ENCODE measurements at regions not wholly inside any gene's neighbourhood (a gene's known extent, or its start where the extent isn't known, plus 50 kb on each side); places are given as distances from the start of the nearest gene placed in this dataset.

DNA sequence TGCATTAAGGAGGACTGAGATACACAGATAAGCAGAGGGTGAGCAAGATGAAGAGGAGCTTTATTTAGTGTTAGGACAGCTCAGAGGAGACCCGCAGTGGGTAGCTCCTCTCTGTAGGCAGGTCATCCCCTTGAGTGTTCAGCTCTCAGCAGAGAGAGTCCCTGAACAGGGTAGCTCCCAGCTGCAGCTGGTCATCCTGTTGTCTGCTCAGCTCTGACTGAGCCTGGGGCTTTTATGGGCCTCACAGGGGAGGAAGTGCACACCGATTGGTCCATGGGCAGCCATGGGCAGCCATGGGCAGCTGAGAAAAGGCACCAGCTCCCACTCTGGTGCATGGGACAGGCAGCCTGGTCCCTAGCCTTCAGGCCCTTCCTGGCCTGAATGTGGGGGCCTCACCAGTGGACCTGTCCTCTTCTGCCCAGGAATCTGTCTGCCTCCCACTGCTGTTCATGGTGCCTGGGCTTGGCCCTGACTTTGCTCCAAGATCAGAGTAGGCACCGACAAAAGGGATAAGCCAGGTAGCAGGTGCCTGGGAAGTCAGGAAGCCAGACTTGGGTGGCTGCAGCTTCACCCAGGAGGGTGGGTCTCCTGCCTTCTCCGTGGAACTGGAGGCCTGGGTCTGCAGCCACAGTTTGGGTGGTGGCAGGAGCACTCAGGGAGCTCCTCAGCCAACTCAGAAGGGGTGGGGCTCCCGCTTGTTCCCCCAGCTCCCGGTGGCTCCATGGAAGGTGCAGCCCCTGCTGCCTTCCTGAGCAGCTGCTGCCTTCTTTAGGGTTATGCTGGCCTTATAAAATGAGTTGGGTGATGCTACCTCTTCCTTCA, 54.7 kb downstream of the MYEOV start:
- H3K79me2 ChIP-seq (ENCODE audit: insufficient read depth, low read length): no peaks in the 10 kb centered on the region
- H3K4me1 ChIP-seq (ENCODE audit: insufficient read depth, low read length): peaks cover 27% of the 10 kb centered on the region
- H3K27ac Mint-ChIP-seq (ENCODE audit: unreplicated experiment): no peak overlapping the region
- H3K9me3 Mint-ChIP-seq (ENCODE audit: unreplicated experiment): peaks cover 2% of the 10 kb centered on the region
- no peak overlapping the region for H3K4me2 ChIP-seq (ENCODE audit: low read length)
- H3K4me3 ChIP-seq (ENCODE audit: insufficient read depth, low read depth, low read length): no peak overlapping the region
- peaks cover 5% of the 10 kb centered on the region for H3K9me3 ChIP-seq (ENCODE audit: insufficient read depth, low read depth, low read length)
- H3K27me3 Mint-ChIP-seq (ENCODE audit: low read depth, unreplicated experiment): peaks cover 9% of the 10 kb centered on the region
- H3K9ac ChIP-seq (ENCODE audit: low read length): no peak overlapping the region
- no peaks in the 10 kb centered on the region for H4K20me1 ChIP-seq (ENCODE audit: insufficient read depth, low read length)
- FAIRE-seq (no peak), DNase-seq (ENCODE audit: low read depth) (no peak)
- no peaks in the 10 kb centered on the region for H3K36me3 Mint-ChIP-seq (ENCODE audit: low read depth, unreplicated experiment)
- no peak overlapping the region for H3K4me3 Mint-ChIP-seq (ENCODE audit: unreplicated experiment)
- H2AFZ ChIP-seq (ENCODE audit: low read depth, low read length): no peak overlapping the region
- no peaks in the 10 kb centered on the region for H3K27me3 ChIP-seq (ENCODE audit: insufficient read depth, low read length)
- H3K4me1 Mint-ChIP-seq (ENCODE audit: low read depth, unreplicated experiment): peaks cover 25% of the 10 kb centered on the region
- H3K36me3 ChIP-seq (ENCODE audit: insufficient read depth, low read length): no peaks in the 10 kb centered on the region
- no peak for TF ChIP-seq EZH2 (IDR thresholded peaks at IDR 0.05; ENCODE audit: insufficient read depth, low read length)
- TF ChIP-seq, protein P1, sequence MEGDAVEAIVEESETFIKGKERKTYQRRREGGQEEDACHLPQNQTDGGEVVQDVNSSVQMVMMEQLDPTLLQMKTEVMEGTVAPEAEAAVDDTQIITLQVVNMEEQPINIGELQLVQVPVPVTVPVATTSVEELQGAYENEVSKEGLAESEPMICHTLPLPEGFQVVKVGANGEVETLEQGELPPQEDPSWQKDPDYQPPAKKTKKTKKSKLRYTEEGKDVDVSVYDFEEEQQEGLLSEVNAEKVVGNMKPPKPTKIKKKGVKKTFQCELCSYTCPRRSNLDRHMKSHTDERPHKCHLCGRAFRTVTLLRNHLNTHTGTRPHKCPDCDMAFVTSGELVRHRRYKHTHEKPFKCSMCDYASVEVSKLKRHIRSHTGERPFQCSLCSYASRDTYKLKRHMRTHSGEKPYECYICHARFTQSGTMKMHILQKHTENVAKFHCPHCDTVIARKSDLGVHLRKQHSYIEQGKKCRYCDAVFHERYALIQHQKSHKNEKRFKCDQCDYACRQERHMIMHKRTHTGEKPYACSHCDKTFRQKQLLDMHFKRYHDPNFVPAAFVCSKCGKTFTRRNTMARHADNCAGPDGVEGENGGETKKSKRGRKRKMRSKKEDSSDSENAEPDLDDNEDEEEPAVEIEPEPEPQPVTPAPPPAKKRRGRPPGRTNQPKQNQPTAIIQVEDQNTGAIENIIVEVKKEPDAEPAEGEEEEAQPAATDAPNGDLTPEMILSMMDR (IDR thresholded peaks at IDR 0.05; ENCODE audit: insufficient read depth, low read depth, low read length): no peak
- no peak overlapping the region for H3K27ac ChIP-seq (ENCODE audit: low read depth, low read length)

DNA sequence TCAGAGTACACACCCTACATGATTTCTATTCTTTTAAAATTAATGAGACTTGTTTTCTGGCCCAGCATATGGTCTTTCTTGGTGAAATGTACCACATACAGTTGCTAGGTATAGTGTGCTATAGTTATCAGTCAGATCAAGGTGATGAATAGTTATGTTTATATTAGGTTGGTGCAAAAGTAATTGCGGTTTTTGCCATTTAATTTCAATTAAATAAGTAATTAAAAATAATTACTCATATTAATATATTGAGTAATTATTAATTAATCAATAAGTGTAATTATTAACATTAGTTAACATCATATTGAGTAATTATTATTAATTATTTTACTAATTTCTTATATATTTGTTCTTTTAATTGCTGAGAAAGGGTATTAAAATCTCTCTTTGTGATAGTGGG, 56.1 kb downstream of the MYEOV start:
- Mint-ChIP-seq H3K9me3 (ENCODE audit: unreplicated experiment) (peaks cover 2% of the 10 kb centered on the region), H3K27me3 (ENCODE audit: low read depth, unreplicated experiment) (peaks cover 4% of the 10 kb centered on the region), H3K36me3 (ENCODE audit: low read depth, unreplicated experiment) (no peaks in the 10 kb centered on the region), H3K27ac (ENCODE audit: unreplicated experiment) (no peak overlapping the region), H3K4me1 (ENCODE audit: low read depth, unreplicated experiment) (peaks cover 25% of the 10 kb centered on the region), H3K4me3 (ENCODE audit: unreplicated experiment) (no peak overlapping the region)
- no peak for TF ChIP-seq EZH2 (IDR thresholded peaks at IDR 0.05; ENCODE audit: insufficient read depth, low read length)
- TF ChIP-seq, protein P1 (IDR thresholded peaks at IDR 0.05; ENCODE audit: insufficient read depth, low read depth, low read length): no peak
- Histone ChIP-seq H3K4me2 (ENCODE audit: low read length) (no peak overlapping the region), H3K27ac (ENCODE audit: low read depth, low read length) (no peak overlapping the region), H3K4me3 (ENCODE audit: insufficient read depth, low read depth, low read length) (no peak overlapping the region), H3K79me2 (ENCODE audit: insufficient read depth, low read length) (no peaks in the 10 kb centered on the region), H4K20me1 (ENCODE audit: insufficient read depth, low read length) (no peaks in the 10 kb centered on the region), H3K4me1 (ENCODE audit: insufficient read depth, low read length) (peaks cover 32% of the 10 kb centered on the region), H2AFZ (ENCODE audit: low read depth, low read length) (no peak overlapping the region), H3K36me3 (ENCODE audit: insufficient read depth, low read length) (no peaks in the 10 kb centered on the region), H3K9ac (ENCODE audit: low read length) (no peak overlapping the region), H3K27me3 (ENCODE audit: insufficient read depth, low read length) (no peaks in the 10 kb centered on the region), H3K9me3 (ENCODE audit: insufficient read depth, low read depth, low read length) (peaks cover 5% of the 10 kb centered on the region)
- FAIRE-seq: no peak
- no peak for DNase-seq (ENCODE audit: low read depth)

DNA sequence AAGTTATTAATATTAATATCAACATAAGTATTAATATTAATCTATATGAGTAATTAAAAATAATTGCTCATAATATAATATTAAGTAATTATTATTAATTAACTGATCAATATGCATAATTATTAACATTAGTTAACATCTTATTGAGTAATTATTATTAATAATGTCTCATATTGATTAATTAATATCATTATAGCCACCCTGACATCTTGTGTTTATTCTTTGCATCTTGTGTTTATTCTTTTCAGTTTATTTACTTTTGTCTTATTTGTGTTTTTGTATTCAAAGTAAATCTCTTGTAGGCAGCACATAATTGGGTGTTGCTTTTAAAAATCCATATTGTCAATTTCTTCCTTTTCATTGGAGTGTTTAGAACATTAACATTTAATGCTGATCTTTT, 56.6 kb downstream of the MYEOV start:
- no peak for TF ChIP-seq EZH2 (IDR thresholded peaks at IDR 0.05; ENCODE audit: insufficient read depth, low read length)
- TF ChIP-seq, protein P1 (IDR thresholded peaks at IDR 0.05; ENCODE audit: insufficient read depth, low read depth, low read length): no peak
- DNase-seq (ENCODE audit: low read depth) (no peak), FAIRE-seq (no peak)
- H3K27ac Mint-ChIP-seq (ENCODE audit: unreplicated experiment): no peak overlapping the region
- peaks cover 2% of the 10 kb centered on the region for H3K9me3 Mint-ChIP-seq (ENCODE audit: unreplicated experiment)
- Histone ChIP-seq H3K9ac (ENCODE audit: low read length) (no peak overlapping the region), H3K36me3 (ENCODE audit: insufficient read depth, low read length) (no peaks in the 10 kb centered on the region), H3K4me2 (ENCODE audit: low read length) (peak overlapping the region; percentile 27), H3K4me1 (ENCODE audit: insufficient read depth, low read length) (peaks cover 32% of the 10 kb centered on the region), H3K4me3 (ENCODE audit: insufficient read depth, low read depth, low read length) (no peak overlapping the region), H4K20me1 (ENCODE audit: insufficient read depth, low read length) (no peaks in the 10 kb centered on the region), H3K27me3 (ENCODE audit: insufficient read depth, low read length) (no peaks in the 10 kb centered on the region), H3K27ac (ENCODE audit: low read depth, low read length) (peak overlapping the region; percentile 94), H2AFZ (ENCODE audit: low read depth, low read length) (no peak overlapping the region), H3K9me3 (ENCODE audit: insufficient read depth, low read depth, low read length) (peaks cover 5% of the 10 kb centered on the region), H3K79me2 (ENCODE audit: insufficient read depth, low read length) (no peaks in the 10 kb centered on the region)
- peaks cover 25% of the 10 kb centered on the region for H3K4me1 Mint-ChIP-seq (ENCODE audit: low read depth, unreplicated experiment)
- peaks cover 5% of the 10 kb centered on the region for H3K27me3 Mint-ChIP-seq (ENCODE audit: low read depth, unreplicated experiment)
- no peak overlapping the region for H3K4me3 Mint-ChIP-seq (ENCODE audit: unreplicated experiment)
- no peaks in the 10 kb centered on the region for H3K36me3 Mint-ChIP-seq (ENCODE audit: low read depth, unreplicated experiment)

Data from astrocyte (in vitro differentiated cells and primary cell).